GM12878 (cell line): ENCODE measurements at regions not wholly inside any gene's neighbourhood (a gene's known extent, or its start where the extent isn't known, plus 50 kb on each side); places are given as distances from the start of the nearest gene placed in this dataset.
A peak's percentile ranks its signal among the peaks of the same experiment; 100 is the strongest.

Source experiments
- ASH2L ChIP-seq: fragments of 300-600, 200-600 bp; sonication (generic); IDR thresholded peaks from 2 replicates; pipeline ENCODE4 v1.6.1; 2017; ENCODE audit warnings: low read depth, mild to moderate bottlenecking, borderline replicate concordance
- ATF3 ChIP-seq: IDR thresholded peaks from 2 replicates; pipeline ENCODE4 v1.6.1; 2011; ENCODE audit warnings: low read depth, mild to moderate bottlenecking, low read length, moderate library complexity, borderline replicate concordance; ENCODE audit errors: extremely low read depth
- BACH1 ChIP-seq: fragments of 450-650 bp; IDR thresholded peaks from 2 replicates; pipeline ENCODE4 v1.6.1; 2017; ENCODE audit warnings: mild to moderate bottlenecking, borderline replicate concordance
- BRCA1 ChIP-seq: IDR thresholded peaks from 2 replicates; pipeline ENCODE4 v1.6.1; 2011; ENCODE audit warnings: low read depth, low read length, improper control_type of control experiment
- E2F4 ChIP-seq: IDR thresholded peaks from 2 replicates; pipeline ENCODE4 v1.6.1; 2012; ENCODE audit warnings: low read depth, low read length, improper control_type of control experiment
- EGR1 ChIP-seq, 2 experiments: IDR thresholded peaks; 1 replicate in 1 of 2; 2 replicates in 1 of 2; pipeline ENCODE4 v1.6.1; 2011 to 2012; ENCODE audit warnings: low read depth in 2 of 2, low read length in 2 of 2, borderline replicate concordance in 1 of 2, mild to moderate bottlenecking in 1 of 2, moderate library complexity in 1 of 2
- FOS ChIP-seq: IDR thresholded peaks from 3 replicates; pipeline ENCODE4 v1.6.1; 2011; ENCODE audit warnings: borderline replicate concordance; ENCODE audit not compliant: insufficient read length; ENCODE audit errors: extremely low read depth
- HDAC2 ChIP-seq: fragments of 200-600 bp; sonication (generic); IDR thresholded peaks from 2 replicates; pipeline ENCODE4 v1.6.1; 2017
- HDAC6 ChIP-seq: fragments of 200-600 bp; sonication (generic); IDR thresholded peaks from one replicate; pipeline ENCODE4 v1.8.0; 2017; ENCODE audit warnings: antibody characterized with exemption; ENCODE audit not compliant: unreplicated experiment
- KLF5 ChIP-seq: fragments of 450-650 bp; IDR thresholded peaks from 2 replicates; pipeline ENCODE4 v1.6.1; 2014; ENCODE audit warnings: mild to moderate bottlenecking; ENCODE audit not compliant: partially characterized antibody
- MTA2 ChIP-seq: fragments of 450-650 bp; IDR thresholded peaks from 2 replicates; pipeline ENCODE4 v1.6.1; 2016; ENCODE audit warnings: low read depth, mild to moderate bottlenecking, moderate library complexity
- MYB ChIP-seq: fragments of 150-350 bp; IDR thresholded peaks from 2 replicates; pipeline ENCODE4 v1.6.1; 2014; ENCODE audit warnings: mild to moderate bottlenecking, low read depth, low read length, borderline replicate concordance
- NBN ChIP-seq: fragments of 450-650 bp; IDR thresholded peaks from 2 replicates; pipeline ENCODE4 v1.6.1; 2016
- NR2C1 ChIP-seq: fragments of 450-650 bp; IDR thresholded peaks from 2 replicates; pipeline ENCODE4 v1.6.1; 2017; ENCODE audit warnings: antibody characterized with exemption, mild to moderate bottlenecking, moderate library complexity
- PAX5 ChIP-seq: IDR thresholded peaks from 2 replicates; pipeline ENCODE4 v1.6.1; 2011; ENCODE audit warnings: low read depth, low read length, borderline replicate concordance
- PBX3 ChIP-seq: IDR thresholded peaks from 2 replicates; pipeline ENCODE4 v1.6.1; 2011; ENCODE audit warnings: mild to moderate bottlenecking, low read depth, low read length, moderate library complexity; ENCODE audit not compliant: insufficient replicate concordance
- RAD51 ChIP-seq: fragments of 450-650 bp; IDR thresholded peaks from 2 replicates; pipeline ENCODE4 v1.6.1; 2016; ENCODE audit warnings: moderate library complexity, mild to moderate bottlenecking, inconsistent platforms
- RBBP5 ChIP-seq: fragments of 200-600 bp; sonication (generic); conservative IDR thresholded peaks from 2 replicates; pipeline ENCODE4 v1.6.1; 2016
- RELB ChIP-seq: fragments of 450-650 bp; IDR thresholded peaks from 2 replicates; pipeline ENCODE4 v1.6.1; 2017; ENCODE audit warnings: low read depth, mild to moderate bottlenecking, moderate library complexity
- RFX5 ChIP-seq: IDR thresholded peaks from 2 replicates; pipeline ENCODE4 v1.6.1; 2011; ENCODE audit warnings: low read depth, low read length, improper control_type of control experiment
- RUNX3 ChIP-seq: IDR thresholded peaks from 2 replicates; pipeline ENCODE4 v1.6.1; 2012; ENCODE audit warnings: low read length, inconsistent platforms
- SIX5 ChIP-seq: IDR thresholded peaks from 2 replicates; pipeline ENCODE4 v1.6.1; 2011; ENCODE audit warnings: mild to moderate bottlenecking, low read depth, low read length, moderate library complexity; ENCODE audit not compliant: severe bottlenecking
- SMAD1 ChIP-seq: fragments of 450-650 bp; IDR thresholded peaks from 2 replicates; pipeline ENCODE4 v1.6.1; 2018; ENCODE audit warnings: mild to moderate bottlenecking, low read depth; ENCODE audit not compliant: partially characterized antibody
- SMARCA5 ChIP-seq: fragments of 450-650 bp; IDR thresholded peaks from 2 replicates; pipeline ENCODE4 v1.6.1; 2017; ENCODE audit warnings: mild to moderate bottlenecking
- TCF7 ChIP-seq: IDR thresholded peaks from 2 replicates; pipeline ENCODE4 v1.6.1; 2014; ENCODE audit warnings: antibody characterized with exemption, borderline replicate concordance
- USF2 ChIP-seq: IDR thresholded peaks from 2 replicates; pipeline ENCODE4 v1.6.1; 2011; ENCODE audit warnings: low read depth, low read length, improper control_type of control experiment, borderline replicate concordance
- ZNF207 ChIP-seq: fragments of 450-650 bp; IDR thresholded peaks from 2 replicates; pipeline ENCODE4 v1.6.1; 2014; ENCODE audit warnings: antibody characterized with exemption, mild to moderate bottlenecking, borderline replicate concordance
- ZNF217 ChIP-seq: fragments of 450-650 bp; IDR thresholded peaks from 2 replicates; pipeline ENCODE4 v1.6.1; 2017; ENCODE audit warnings: antibody characterized with exemption, mild to moderate bottlenecking
- ZNF274 ChIP-seq: IDR thresholded peaks from one replicate; pipeline ENCODE4 v1.8.0; 2011; ENCODE audit not compliant: insufficient read length, insufficient read depth

- no peak for TF ChIP-seq ATF3
- TF ChIP-seq MTA2 = peak; percentile 69; the same call in 1 of the 2 replicates
- no peak for TF ChIP-seq SMAD1
- no peak for TF ChIP-seq SMARCA5
- peak; percentile 67; the same call in 1 of the 2 replicates for TF ChIP-seq ZNF217
- no peak for TF ChIP-seq HDAC6
- TF ChIP-seq USF2 = no peak
- TF ChIP-seq TCF7 = no peak
- TF ChIP-seq BRCA1 = no peak
- no peak for TF ChIP-seq PAX5
- peak; percentile 24; the same call in 1 of the 2 replicates for TF ChIP-seq BACH1
- TF ChIP-seq ASH2L = no peak
- TF ChIP-seq FOS = no peak
- TF ChIP-seq RELB = no peak
- TF ChIP-seq SIX5 = no peak
- no peak for TF ChIP-seq KLF5
- TF ChIP-seq HDAC2 = no peak
- no peak for TF ChIP-seq PBX3
- TF ChIP-seq RUNX3 = peak; percentile 22; the same call in 1 of the 2 replicates
- TF ChIP-seq RAD51 = no peak
- no peak for TF ChIP-seq RFX5
- TF ChIP-seq NR2C1 = no peak
- TF ChIP-seq RBBP5 = no peak
- TF ChIP-seq ZNF274 = no peak
- TF ChIP-seq EGR1 (IDR thresholded peaks at IDR 0.05; ENCODE audit: borderline replicate concordance in 1 of 2, low read depth in 2 of 2, low read length in 2 of 2) = no peak
- TF ChIP-seq ZNF207 = no peak
- no peak for TF ChIP-seq E2F4
- no peak for TF ChIP-seq MYB
- TF ChIP-seq NBN = no peak
Observed at GRCh38 chr1:79777481-79778219, 771.1 kb upstream of the ADGRL4 start (continued).
